LNCaP clone FGC (cell line): ENCODE measurements at regions not wholly inside any gene's neighbourhood (a gene's known extent, or its start where the extent isn't known, plus 50 kb on each side); places are given as distances from the start of the nearest gene placed in this dataset.
"Not testable (repeated sequence)": the region's sequence is repeated elsewhere in the genome, so short reads cannot be mapped to it uniquely, and the experiment has no call there.

Experiments
- DNase-seq: peaks from one replicate; pipeline ENCODE4 v3.0.0-alpha.2; 2011; ENCODE audit warnings: low read depth
- H3K4me3 ChIP-seq: 2 replicates; pipeline ENCODE4 v1.5.1; 2011; ENCODE audit warnings: mild to moderate bottlenecking, low read depth, low read length, control low read depth
- CTCF ChIP-seq: IDR thresholded peaks from 2 replicates; pipeline ENCODE4 v1.5.1; 2012; ENCODE audit warnings: mild to moderate bottlenecking; ENCODE audit not compliant: control insufficient read depth, insufficient read depth; ENCODE audit errors: extremely low read depth

- DNase-seq: not testable (repeated sequence)
Observed at GRCh38 chr5:20890936-20891335, 902.9 kb upstream of the CDH18 start.

GRCh38 chr5:20875726-20876125, 887.7 kb upstream of the CDH18 start:
- DNase-seq, H3K4me3 ChIP-seq: not testable (repeated sequence)

More at GRCh38 chr5:20890936-20891335, 902.9 kb upstream of the CDH18 start:
- H3K4me3 ChIP-seq: not testable (repeated sequence)

- H3K4me3 ChIP-seq, DNase-seq: not testable (repeated sequence)
Observed at GRCh38 chr5:20865892-20866291, 877.9 kb upstream of the CDH18 start.

GRCh38 chr5:20833081-20833627, 845.2 kb upstream of the CDH18 start:
- no peak for DNase-seq
- H3K4me3 ChIP-seq: no peak overlapping the region
- TF ChIP-seq CTCF: no peak

- TF ChIP-seq CTCF: no peak
- no peak for DNase-seq
- no peak overlapping the region for H3K4me3 ChIP-seq
Observed at GRCh38 chr5:20832204-20833080, 844.4 kb upstream of the CDH18 start.

- H3K4me3 ChIP-seq, DNase-seq: not testable (repeated sequence)
Observed at GRCh38 chr5:20825951-20826350, 838.0 kb upstream of the CDH18 start.

- not testable (repeated sequence) for DNase-seq, H3K4me3 ChIP-seq
Observed at GRCh38 chr5:20797216-20797615, 809.2 kb upstream of the CDH18 start.

- not testable (repeated sequence) for DNase-seq, H3K4me3 ChIP-seq
Observed at GRCh38 chr5:20784755-20785154, 796.8 kb upstream of the CDH18 start.

- DNase-seq: not testable (repeated sequence)
Observed at GRCh38 chr5:20783484-20783883, 795.5 kb upstream of the CDH18 start.

GRCh38 chr5:20771338-20771737, 783.3 kb upstream of the CDH18 start:
- H3K4me3 ChIP-seq, DNase-seq: not testable (repeated sequence)

More at GRCh38 chr5:20783484-20783883, 795.5 kb upstream of the CDH18 start:
- H3K4me3 ChIP-seq: not testable (repeated sequence)

- DNase-seq, H3K4me3 ChIP-seq: not testable (repeated sequence)
Observed at GRCh38 chr5:20765074-20765473, 777.1 kb upstream of the CDH18 start.

GRCh38 chr5:20759459-20759858, 771.5 kb upstream of the CDH18 start:
- H3K4me3 ChIP-seq, DNase-seq: not testable (repeated sequence)

- DNase-seq, H3K4me3 ChIP-seq: not testable (repeated sequence)
Observed at GRCh38 chr5:20752179-20752578, 764.2 kb upstream of the CDH18 start.

- H3K4me3 ChIP-seq, DNase-seq: not testable (repeated sequence)
Observed at GRCh38 chr5:20735715-20736114, 747.7 kb upstream of the CDH18 start.

- H3K4me3 ChIP-seq, DNase-seq: not testable (repeated sequence)
Observed at GRCh38 chr5:20732223-20732622, 744.2 kb upstream of the CDH18 start.

GRCh38 chr5:20721286-20721685, 733.3 kb upstream of the CDH18 start:
- DNase-seq, H3K4me3 ChIP-seq: not testable (repeated sequence)

- DNase-seq, H3K4me3 ChIP-seq: not testable (repeated sequence)
Observed at GRCh38 chr5:20711520-20712155, 723.6 kb upstream of the CDH18 start.
